ENCODE measurements at regions not wholly inside any gene's neighbourhood (a gene's known extent, or its start where the extent isn't known, plus 50 kb on each side); places are given as distances from the start of the nearest gene placed in this dataset.
"Not testable (repeated sequence)": the region's sequence is repeated elsewhere in the genome, so short reads cannot be mapped to it uniquely, and the experiment has no call there.

DNA sequence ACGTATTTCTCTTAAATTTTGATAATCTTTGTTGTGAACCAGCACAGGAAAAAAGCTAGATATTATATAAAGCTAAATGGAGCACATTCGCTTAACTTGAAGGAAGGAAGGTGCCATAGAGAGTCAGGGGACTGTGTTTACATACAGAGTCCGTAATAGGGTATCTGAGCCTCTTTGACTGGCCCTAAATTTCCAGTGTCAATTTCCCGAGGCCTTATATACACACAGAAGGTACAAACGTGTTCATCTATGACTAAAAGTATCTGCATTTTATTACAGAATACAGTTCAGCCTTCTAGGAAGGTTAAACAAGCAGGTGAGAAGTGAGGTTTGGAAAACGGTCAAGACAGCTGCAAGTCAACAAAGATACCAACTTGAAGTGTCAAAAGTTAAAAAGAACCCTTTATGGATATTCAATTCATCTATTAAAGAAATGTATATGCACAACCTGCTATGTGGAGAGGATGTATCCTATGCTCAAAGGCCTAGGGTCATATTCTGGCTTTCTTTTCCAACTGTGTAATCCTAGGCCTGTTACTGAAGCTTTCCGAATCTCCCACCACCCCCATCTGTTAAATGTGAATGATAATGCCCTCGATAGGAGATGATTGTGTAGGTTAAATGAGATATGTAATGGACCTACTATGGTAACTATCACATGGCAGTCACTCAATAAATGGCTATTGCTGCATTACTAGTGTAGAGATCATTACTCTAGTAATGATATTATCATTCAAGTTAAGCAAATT lies 263.7 kb upstream of the MAF start:
- DNase-seq (ENCODE audit: low read depth in 2 of 2), result no peak

DNA sequence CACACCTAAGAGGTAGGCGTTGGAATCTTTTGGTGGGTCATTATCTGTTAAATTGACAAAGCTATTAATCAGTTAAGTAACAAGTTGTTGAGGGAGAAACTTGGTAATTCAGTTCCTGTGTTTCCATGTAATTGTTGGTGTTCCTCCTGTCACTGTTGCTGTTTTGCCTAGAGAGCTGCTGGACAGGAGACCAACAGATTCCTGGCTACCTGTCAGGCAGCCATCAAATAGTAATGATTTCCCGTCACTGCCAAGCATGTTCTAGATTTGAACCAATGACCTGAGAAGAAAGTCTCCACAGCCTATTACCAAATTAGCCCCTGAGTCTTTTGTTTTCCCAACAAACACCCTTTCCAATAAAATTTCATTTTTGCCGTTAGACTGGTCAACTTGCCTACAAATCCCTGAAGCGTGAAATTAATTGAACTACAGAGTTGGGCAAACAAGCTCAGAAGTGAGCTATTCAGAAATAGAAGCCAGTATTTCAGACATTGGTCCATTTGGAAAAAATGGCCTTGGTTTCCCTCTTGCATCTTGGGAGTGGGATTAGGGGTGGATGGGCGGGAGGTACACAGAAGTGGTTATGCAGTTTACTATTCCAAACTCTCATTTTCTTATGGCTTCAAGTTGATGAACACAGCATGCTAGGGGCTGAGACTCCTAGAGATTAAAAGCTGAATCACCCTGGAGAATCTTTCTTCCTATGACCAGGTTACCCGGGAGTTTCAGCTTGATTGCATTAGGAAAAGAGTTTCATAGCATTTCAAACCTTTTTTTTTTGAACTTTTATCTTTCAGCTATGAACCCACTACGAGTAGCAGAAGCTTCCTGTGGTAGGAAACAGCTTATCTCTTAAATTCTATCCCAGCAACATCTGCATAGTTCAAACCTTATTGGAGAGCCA lies 262.8 kb upstream of the MAF start:
- no peak for DNase-seq (ENCODE audit: low read depth in 2 of 2)

DNA sequence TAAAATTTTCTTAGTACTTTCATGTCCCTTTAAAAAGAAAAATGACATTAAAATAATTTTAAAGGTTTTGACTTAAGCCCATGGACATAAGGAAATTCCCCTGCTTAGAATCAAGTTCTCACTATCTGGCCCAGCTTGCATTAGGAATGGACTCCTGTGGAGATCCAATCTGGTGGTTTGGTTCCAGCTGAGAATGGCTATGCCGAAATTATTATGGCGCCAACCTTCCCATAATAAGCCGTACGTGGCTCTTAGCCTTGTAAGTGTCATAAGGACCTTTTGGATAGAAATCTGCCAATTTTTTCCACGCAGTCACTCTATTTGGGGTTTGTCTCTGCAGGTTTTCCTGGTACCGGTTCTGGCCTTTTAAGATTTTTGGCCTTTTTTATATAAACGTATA lies 262.1 kb upstream of the MAF start:
- DNase-seq (ENCODE audit: low read depth in 2 of 2), result no peak

DNA sequence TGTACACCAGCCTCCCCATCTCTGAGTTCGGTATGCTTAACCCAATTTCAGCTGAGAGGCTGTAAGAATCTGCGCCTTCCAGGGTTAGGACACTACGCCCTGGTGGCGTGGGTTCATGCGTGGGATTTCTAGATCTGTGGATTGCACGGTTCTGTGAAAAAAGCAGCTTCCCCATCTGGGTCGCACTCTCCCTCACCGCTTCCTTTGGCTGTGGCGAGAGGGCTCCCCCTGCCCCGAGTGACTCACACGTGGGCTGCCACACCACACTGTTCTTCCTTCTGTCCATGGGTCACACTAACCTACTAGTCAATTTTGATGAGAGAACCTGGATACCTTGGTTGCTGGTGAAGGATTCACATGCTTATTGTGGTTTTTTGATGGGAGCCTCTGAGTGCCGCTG lies 256.0 kb upstream of the MAF start:
- no peak for DNase-seq (ENCODE audit: low read depth in 2 of 2)

DNA sequence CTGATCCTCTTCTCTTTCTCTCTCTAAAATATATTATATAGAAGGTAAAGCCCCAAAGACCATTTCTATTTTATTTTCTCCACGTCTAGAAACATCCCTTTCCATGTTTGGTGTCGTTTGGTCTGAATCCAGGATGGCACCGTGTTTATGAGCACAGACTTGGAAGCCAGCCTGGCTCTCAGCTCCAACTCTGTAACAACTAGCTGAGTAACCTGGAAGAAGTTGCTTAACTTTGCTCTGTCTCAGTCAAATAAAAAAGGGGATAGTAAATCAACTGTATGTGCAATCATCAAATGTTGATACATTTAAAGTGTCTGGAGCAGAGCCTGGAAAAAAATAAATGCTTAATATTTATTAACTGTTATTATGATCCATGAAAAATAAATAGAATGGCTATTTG lies 249.8 kb upstream of the MAF start:
- DNase-seq (ENCODE audit: low read depth in 2 of 2), result no peak

DNA sequence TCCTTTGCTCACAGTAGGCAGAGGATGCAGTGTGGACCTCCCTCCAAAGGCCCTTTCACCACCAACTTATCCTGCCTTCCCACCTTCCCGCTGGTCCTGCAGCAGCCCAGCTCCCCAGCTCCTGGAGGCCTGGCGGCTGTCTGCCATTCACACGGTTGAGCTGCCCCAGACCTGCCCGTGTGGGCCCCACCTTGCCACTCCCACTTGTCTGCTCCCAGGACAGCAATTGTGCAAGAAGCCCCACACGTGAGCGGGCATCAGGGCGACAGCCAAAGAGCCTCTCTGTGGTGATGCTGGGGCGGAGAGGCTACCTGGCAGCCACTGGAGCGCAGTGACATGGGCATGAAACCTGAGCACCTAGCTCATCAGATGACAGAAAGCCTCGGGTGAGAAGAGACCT lies 248.6 kb upstream of the MAF start:
- no peak for DNase-seq (ENCODE audit: low read depth in 2 of 2)

DNA sequence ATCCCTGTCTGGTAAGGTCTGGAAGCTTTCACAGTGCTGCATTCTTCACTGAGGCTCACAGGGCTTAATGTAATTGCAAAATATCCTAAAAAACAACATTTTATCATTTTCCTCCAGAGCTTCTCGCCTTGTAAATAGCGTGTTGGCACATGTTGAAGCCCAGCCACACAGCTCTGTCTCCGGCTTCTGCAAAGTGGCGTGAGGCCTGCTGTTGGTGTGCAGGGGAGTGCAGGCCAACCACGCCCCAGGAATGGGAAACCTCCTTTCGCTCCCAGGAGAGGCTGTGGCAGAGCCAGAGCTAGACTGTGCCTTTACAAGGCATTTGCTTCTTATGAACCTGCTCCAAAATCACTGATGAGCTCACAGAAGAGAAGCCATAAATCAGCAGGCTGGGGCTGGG lies 248.2 kb upstream of the MAF start:
- no peak for DNase-seq (ENCODE audit: low read depth in 2 of 2)

DNA sequence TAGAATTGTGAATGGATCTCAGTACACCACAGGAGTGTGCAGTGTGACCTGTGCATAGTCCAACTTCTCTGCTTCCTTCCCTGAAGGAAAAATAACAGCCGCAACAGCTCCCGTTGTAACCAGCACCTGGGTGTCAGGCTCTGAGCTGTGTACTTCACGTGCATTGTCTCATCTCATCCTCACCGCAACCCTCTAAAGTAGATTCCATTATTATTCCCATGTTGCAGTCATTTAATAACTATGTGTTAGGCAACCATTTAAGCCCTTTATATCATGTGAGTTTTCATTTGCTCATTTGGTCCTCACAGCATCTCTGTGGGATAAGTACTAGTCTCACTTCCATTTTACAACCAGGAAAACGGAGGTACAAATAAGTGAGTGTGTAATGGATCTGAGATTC lies 247.0 kb upstream of the MAF start:
- no peak for DNase-seq (ENCODE audit: low read depth in 2 of 2)

DNA sequence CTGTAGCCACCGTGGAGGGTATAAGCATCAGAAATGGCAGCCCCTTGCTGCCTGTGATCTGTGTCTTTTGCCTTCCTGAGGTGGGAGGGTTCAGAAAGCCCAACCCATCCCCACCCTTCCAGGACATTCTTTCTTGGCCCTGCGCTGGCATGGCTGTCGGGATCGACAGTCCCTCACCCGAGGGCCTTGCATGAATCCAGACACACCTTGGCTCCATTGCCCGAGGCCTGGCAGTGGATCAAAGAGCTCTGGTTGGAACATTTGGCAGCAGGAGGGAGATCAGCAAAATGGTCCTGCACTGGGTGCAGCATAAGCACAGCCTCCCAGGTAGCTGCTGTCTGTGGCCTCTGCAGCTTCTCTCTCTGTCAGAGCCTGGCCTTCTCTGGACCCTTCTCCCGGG lies 246.6 kb upstream of the MAF start:
- no peak for DNase-seq (ENCODE audit: low read depth in 2 of 2)

DNA sequence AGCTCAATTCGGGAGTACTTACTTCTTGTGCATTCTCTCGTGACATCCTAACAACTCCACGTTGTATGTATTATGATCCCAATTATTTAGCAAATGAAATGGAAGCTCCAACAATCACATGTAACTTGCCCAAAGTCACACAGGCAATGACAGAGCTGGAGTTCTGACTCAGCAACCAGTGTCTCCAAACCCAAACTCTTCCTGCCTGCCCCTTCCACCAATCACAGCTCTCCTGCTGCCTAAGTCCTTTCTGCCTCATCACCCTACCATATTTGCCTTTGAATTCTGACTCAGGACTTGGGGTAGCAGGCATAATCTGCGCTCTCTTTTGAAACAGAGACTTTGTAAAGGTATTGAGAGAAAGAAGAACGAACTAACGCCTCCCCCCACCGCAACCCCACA lies 245.2 kb upstream of the MAF start:
- DNase-seq (ENCODE audit: low read depth in 2 of 2), result no peak

DNA sequence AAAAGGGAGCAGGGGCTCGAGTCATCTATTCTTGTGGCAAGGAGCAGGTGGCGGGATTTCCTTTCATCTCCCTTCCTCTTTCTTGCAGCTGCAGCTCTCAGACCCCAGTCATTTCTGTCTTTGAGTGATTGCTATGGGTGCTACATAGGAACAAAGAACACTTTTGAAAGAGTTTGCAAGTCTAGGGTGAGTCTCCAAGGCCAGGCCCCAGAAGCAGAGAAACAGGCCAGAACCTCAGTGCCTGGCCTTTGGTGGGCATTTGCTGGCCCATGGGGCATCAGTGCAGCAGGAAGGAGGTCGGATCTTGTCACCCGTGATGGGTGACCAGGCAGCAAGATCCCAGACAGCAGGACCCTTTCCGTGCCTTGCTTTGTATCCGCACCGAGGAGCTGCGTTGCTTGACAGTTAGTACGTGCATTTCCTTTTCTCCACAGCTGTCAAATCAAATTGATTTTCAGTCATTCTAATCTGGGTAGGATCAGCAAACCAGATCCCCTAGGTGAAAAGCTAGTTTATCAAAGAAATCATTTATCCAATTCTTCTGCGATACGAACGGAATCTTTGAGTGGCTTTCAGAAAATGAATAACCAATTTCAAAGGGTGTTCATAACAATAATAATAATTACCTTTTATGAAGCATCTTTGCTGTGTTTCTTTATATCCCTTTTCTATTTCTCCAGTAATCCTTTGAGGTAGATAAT lies 244.6 kb upstream of the MAF start:
- DNase-seq (ENCODE audit: low read depth in 2 of 2), result no peak

DNA sequence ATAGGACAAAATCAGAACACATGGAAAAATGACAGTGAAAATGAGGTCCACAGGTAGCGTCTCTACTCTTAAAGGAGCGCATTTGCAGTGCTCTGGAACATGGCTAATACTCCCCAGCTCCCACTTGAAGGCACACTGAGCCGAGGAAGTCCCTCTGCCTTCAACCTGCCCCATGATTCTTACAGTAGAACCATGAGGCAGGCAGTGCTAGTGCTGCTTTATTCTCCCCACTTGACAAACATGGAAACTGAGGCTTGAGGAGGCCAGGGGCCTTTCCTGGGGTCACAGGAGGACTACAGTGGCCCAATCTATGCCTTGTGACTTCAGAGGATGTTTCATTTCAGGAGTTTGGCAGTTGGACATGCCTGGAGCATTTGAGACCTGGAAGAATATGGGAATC lies 244.1 kb upstream of the MAF start:
- DNase-seq (ENCODE audit: low read depth in 2 of 2), result no peak

DNA sequence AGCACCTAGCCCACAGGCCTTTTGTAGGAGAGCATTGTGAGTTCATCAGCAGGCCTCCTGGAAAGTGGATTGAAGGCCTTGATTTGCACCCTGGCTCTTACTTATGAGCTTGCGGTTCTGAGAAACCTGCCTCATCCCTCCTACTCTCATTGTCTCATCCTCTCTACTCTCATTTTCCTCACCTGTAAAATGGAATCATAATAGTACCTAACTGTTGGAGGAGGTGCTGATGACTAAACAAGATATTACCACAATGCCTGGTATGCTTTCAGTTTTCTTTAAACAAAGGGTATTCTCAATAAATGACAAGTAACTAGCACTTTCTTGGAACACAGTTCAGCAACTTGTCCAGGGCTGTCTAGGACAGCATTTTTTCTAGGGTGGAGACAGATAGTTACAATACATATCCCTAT lies 243.1 kb upstream of the MAF start:
- DNase-seq (ENCODE audit: low read depth in 2 of 2), result no peak

DNA sequence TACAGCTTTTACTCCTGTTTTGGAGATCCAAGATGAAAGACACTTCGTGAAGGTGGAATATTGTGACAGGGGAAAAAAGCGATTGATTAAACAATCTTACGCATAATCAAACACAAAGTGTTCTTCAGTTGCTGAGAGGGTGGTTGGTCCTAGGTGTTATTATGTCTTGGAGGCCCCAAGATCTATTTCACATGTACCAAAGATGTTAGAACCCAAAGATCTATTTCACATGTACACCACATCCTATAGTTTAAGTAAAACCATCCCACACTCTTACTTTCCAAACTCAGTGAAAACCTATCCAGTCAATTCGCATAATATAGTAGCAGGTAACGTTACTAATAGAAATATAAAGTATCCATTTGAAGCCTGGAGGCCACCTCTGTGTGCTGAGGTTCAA lies 242.6 kb upstream of the MAF start:
- no peak for DNase-seq (ENCODE audit: low read depth in 2 of 2)

DNA sequence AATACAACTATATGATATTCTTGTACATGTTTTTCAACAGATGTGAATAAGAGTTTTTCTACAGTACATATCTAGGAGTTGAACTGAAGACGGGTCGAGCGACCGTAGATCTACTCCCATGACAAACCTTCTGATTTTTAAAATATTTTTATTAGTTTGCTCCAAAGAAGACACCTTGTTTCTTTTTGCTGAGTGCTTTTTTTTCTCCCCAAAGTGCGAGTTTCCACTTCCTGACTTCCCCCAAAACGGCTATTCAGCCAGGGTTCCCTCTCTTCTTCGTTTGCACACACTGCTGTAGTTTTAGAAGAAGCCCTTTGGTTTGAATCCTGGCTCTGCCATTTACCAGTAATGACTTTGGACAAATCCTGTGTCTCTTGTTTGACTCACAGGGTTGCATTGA lies 241.7 kb upstream of the MAF start:
- DNase-seq (ENCODE audit: low read depth in 2 of 2), result no peak

DNA sequence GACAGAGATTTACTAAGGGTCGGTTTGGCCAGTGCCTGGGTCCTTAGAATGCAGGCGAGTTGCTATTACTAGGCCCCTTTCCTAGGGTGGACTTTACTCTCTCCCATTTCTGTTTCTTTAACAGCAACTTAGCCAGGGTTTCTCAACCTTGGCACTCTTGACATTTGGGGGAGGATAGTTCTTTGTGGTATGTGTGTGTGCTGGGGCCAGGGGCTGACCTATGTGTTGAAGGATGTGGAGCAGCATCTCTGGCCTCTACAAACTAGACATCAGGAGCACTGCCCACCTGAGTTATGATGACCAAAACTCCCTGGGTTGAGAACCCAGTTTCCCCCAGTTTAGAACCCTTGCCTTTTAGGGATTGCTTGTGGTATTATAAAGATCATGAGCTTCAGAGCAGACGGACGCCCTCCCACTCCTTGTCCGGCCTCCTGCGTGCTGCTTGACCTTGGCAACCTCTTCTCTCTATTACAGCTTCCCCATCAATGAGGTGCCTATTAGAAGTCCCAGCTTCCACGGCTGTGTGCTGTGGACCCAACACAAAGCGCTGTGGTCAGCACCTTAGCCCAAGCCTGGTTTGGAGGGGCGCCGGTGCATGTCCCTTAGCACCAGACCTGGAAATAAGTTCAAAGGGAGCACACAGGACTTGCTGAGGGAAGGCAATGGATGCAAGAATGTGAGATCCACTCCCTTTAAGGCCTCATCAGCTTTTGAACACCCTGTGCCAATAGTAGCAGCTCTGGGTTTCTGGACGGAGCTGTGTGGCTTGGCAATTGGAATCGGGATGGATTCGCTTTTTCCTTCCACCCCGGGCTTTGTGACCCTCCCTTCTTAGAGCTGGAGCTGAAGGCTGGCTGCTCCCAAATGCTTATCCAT lies 239.2 kb upstream of the MAF start:
- DNase-seq (ENCODE audit: low read depth in 2 of 2), result no peak

DNA sequence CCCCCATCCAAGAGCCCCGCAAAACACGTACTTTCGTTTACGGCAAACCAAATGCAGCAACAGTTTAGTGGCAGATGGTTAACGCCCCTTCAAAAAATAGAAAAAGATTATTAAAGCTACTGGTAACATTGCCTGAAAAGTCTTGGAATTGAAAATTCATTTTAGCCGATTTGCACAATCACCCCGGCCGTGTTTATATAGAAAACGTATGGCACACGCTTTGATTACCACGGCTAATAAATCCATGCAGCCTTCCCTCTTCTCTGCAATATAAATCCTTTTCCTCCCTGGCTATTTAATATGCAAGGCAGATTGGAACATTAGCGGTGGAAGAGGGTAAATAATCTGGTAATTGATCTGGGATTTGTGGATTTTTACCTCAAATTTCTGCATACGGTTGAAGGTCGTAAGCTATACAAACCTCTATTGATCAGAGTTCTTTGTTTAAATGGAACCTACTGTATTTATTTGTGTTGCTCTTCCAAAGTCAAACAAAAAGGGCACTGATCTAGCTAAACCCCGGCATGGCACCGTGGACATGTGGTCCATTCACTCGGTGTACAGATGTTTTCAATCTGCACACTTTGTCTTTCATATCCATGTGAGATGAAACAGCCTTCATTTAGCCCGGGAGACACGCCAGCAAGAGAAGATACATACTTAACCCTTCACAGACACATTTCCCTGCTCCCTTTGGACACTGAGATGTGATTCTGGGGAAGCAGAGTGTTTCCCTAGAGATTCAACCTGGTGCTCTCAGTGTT lies 238.1 kb upstream of the MAF start:
- DNase-seq (ENCODE audit: low read depth in 2 of 2), result no peak

DNA sequence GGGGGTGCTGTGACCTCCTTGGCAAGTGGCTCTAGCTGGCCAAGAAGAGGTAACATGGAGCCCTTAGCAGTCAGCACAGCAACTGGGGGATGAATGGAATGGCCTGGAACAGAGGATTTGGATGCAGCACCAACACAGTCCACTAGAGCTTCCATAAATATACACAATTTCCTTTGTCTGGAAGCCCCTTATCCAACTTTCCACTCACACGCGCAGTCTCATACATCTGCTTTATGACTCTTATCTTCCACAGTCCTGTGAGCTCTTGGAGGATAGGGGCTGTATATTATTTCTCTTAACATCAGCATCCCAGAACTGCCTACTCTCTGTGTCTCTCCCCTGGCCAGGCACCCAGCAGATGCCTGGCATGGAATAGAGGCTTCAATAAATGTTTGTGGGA lies 235.6 kb upstream of the MAF start:
- no peak for DNase-seq (ENCODE audit: low read depth in 2 of 2)

DNA sequence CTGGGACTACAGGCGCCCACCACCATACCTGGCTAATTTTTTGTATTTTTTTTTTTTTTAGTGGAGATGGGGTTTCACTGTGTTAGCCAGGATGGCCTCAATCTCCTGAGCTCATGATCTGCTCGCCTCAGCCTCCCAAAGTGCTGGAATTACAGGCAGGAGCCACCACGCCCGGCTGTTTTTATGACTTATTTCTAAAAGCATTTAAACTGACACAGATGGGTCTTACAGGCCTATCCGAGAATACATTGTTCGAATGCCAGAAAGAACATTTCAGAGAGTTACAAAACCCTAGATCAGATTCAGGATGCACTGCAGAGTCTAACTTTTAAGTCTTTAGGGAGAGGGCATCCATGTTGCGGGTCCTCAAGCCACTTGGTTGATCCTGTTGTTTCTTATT lies 234.7 kb upstream of the MAF start:
- DNase-seq (ENCODE audit: low read depth in 2 of 2), result no peak

DNA sequence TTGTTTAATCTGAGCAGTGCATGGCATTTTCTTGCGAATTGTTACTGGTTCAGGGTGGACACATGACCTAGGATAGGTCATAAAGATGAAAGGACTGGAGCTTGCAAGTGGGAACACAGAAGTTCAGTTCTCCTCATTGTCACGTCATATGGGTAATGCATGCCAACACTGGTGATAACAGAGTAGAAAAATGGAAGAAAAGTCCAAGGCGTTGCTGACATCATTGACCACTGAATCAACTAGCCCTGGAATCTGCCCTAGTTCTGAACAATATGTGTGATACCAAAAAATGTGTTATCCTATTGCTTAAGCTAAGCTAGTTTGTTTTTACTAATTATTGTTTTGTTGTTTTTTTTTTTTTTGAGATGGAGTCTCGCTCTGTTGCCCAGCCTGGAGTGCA lies 234.2 kb upstream of the MAF start:
- no peak for DNase-seq (ENCODE audit: low read depth in 2 of 2)

DNA sequence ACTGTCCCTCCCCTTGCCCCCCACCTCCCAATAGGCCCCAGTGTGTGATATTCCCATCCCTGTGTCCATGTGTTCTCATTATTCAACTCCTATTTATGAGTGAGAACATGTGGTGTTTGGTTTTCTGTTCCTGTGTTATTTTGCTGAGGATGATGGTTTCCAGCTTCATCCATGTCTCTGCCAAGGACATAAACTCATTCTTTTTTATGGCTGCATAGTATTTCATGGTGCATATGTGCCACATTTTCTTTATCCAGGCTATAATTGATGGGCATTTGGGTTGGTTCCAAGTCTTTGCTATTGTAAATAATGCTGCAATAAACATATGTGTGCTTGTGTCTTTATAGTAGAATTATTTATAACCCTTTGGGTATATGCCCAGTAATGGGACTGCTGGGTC lies 233.5 kb upstream of the MAF start:
- DNase-seq (ENCODE audit: low read depth in 2 of 2), result not testable (repeated sequence)
